Heart left ventricle (tissue), 16 donors: ENCODE measurements at regions not wholly inside any gene's neighbourhood (a gene's known extent, or its start where the extent isn't known, plus 50 kb on each side); places are given as distances from the start of the nearest gene placed in this dataset.
"Not testable (repeated sequence)": the region's sequence is repeated elsewhere in the genome, so short reads cannot be mapped to it uniquely, and the experiment has no call there.

Source experiments
- ATAC-seq, 4 donors: fragments of 200-7000 bp; cut with Tn5 transposase; one replicate each; pipeline ENCODE4 v1.9.1; 2020 to 2022; ENCODE audit warnings: moderate library complexity in 4 of 4, mild to moderate bottlenecking in 3 of 4, moderate number of reproducible peaks in 1 of 4
- DNase-seq, 5 donors: peaks; one replicate each; pipeline ENCODE4 v3.0.0-alpha.2; 2020
- H3K27ac ChIP-seq, 12 donors: fragments of 200-600 bp; sonication (generic) in 4 of 12; one replicate each; pipeline versions ENCODE4 v1.5.0 to v1.8.0; 2016 to 2022; ENCODE audit warnings: mild to moderate bottlenecking in 2 of 12
- H3K27me3 ChIP-seq, 9 donors: fragments of 200-600 bp; sonication (generic) in 2 of 9; one replicate each; pipeline versions ENCODE4 v1.5.1 to v1.8.0; 2016 to 2022; ENCODE audit warnings: mild to moderate bottlenecking in 3 of 9
- H3K36me3 ChIP-seq, 9 donors: fragments of 200-600 bp; sonication (generic) in 2 of 9; one replicate each; pipeline versions ENCODE4 v1.5.0 to v1.8.0; 2018 to 2022; ENCODE audit warnings: mild to moderate bottlenecking in 2 of 9
- H3K4me1 ChIP-seq, 12 donors: fragments of 200-600 bp; sonication (generic) in 4 of 12; one replicate each; pipeline versions ENCODE4 v1.5.0 to v1.8.0; 2016 to 2022; ENCODE audit warnings: mild to moderate bottlenecking in 3 of 12
- H3K4me3 ChIP-seq, 12 donors: fragments of 200-600 bp; sonication (generic) in 4 of 12; one replicate each; pipeline versions ENCODE4 v1.5.0 to v1.8.0; 2017 to 2022; ENCODE audit warnings: mild to moderate bottlenecking in 9 of 12, moderate library complexity in 4 of 12
- H3K9me3 ChIP-seq, 12 donors: fragments of 200-600 bp; sonication (generic) in 4 of 12; one replicate each; pipeline versions ENCODE4 v1.5.0 to v1.8.0; 2016 to 2022; ENCODE audit warnings: mild to moderate bottlenecking in 1 of 12
- WGBS, 4 donors: extraction: QIAGEN DNeasy Blood & Tissue Kit in 2 of 4; methylation state at CpG; one replicate each; pipeline versions ENCODE4 v1.1.5 to v1.1.7; 2013 to 2018; 5-methylcytosine and 5-hydroxymethylcytosine counted together
- intact Hi-C, 10 donors: fragments of 100-400 bp; cut with DNase I; formaldehyde crosslinking; loops; one replicate each; pipeline versions ENCODE4 v1.11.1 to v1.14.2; 2022
- donor health status: ischemic (EF 13 %, LVEDD 7.1; RV severe dilation, severe dysfunction).
- donor health status: healthy with polysubstance abuse.
- donor health status: DM: no; HTN: yes; CAD: no.
- donor health status: DM: no; HTN: no; CAD: no.
- donor health status: ischemic (EF 25% LVEDD 6.9; RV normal size, moderate dysfunction).
- donor health status: ischemic (EF 25% LVEDD 5.7; RV mildly dilated, moderate dysfunction).
- donor health status: healthy.
- donor health status: DM: yes; HTN: yes; CAD: no.
- donor health status: ischemic (EF 35%, LVEDD 5.7; RV mildly dilated, moderate dysfunction).
- donor health status: nonischemic (EF 11% LVEDD 7.7; RV severe dilation, severe dysfunction).
- donor health status: DM: yes; HTN: yes; CAD: no.
- donor health status: PGD.
- donor health status: ischemic (EF 29% LVEDD 5.4; RV normal size, mild dysfunction).
- donor health status: nonischemic (EF 23%, LVEDD 6.1; RV moderate dilation, normal function).

DNA sequence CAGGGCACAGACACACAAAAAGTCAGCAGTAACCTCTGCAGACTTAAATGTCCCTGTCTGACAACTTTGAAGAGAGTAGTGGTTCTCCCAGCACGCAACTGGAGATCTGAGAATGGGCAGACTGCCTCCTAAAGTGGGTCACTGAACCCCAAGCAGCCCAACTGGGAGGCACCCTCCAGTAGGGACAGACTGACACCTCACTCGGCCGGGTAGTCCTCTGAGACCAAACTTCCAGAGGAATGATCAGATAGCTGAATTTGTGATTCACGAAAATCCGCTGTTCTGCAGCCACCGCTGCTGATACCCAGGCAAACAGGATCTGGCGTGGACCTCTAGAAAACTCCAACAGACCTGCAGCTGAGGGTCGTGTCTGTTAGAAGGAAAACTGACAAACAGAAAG lies 2756.0 kb downstream of the RPIA start:
- H3K27me3 ChIP-seq = peaks cover 7 to 25% (median 13%) of the 10 kb centered on the region in 9 donors
- 84 to 86% (median 86%) methylated on average over 5 to 7 of the region's 8 CpGs for WGBS, 4 donors
- H3K36me3 ChIP-seq, H3K9me3 ChIP-seq, H3K4me1 ChIP-seq, ATAC-seq, H3K27ac ChIP-seq, intact Hi-C loops, H3K4me3 ChIP-seq: not testable (repeated sequence)
- peak in 1 of 5 donors; percentile 51 for DNase-seq

DNA sequence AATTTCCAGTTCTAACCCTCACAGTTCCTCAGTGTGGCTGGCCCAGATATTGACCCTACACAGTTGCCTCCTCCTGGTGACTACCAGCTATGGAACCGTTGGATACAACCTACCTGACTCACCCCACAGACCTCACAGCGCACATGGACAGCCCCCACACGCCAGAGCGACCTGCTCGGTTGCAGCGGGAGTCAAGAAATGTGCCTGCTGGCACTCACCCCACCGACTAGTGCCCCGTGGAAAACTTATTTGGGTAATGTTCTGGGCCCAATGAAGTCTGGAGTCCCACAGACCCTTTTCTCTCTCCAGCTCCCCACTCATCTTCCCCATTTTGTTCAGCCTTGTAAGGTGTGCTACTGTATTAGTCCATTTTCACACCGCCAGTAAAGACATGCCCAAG lies 2770.8 kb downstream of the RPIA start:
- ATAC-seq, H3K4me1 ChIP-seq, intact Hi-C loops, H3K9me3 ChIP-seq, H3K27ac ChIP-seq, H3K36me3 ChIP-seq, H3K4me3 ChIP-seq: not testable (repeated sequence)
- 70 to 74% (median 73%) methylated on average over 9 of the region's 9 CpGs for WGBS, 4 donors
- DNase-seq = peak in 1 of 5 donors; percentile 51
- peaks cover 0 to 16% (median 8%) of the 10 kb centered on the region in 9 donors for H3K27me3 ChIP-seq

DNA sequence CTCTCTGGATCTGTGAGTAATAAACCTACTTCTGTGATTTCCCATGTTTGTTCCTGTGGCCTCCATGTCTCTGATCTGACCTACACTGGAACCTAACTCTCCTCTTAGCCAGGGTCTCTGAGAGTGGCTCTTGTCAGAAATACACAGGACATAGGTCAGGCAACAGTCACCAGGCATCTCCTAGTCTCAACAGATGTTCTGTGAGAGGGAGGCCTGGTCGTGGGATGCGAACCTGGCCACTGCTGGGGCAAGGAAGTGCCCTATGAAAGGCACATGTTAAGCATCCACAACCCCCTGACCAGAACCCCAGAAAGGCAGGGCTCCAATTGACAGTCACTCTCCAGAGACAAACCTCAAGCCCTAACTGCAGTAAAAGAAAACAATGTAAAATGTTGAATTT lies 2771.5 kb downstream of the RPIA start:
- H3K27me3 ChIP-seq = peaks cover 0 to 23% (median 8%) of the 10 kb centered on the region in 9 donors
- ATAC-seq, H3K4me1 ChIP-seq, intact Hi-C loops, H3K27ac ChIP-seq, H3K4me3 ChIP-seq, H3K36me3 ChIP-seq, H3K9me3 ChIP-seq: not testable (repeated sequence)
- 68 to 100% (median 84%) methylated on average over 2 of the region's 2 CpGs for WGBS, 4 donors
- peak in 1 of 5 donors; percentile 55 for DNase-seq

DNA sequence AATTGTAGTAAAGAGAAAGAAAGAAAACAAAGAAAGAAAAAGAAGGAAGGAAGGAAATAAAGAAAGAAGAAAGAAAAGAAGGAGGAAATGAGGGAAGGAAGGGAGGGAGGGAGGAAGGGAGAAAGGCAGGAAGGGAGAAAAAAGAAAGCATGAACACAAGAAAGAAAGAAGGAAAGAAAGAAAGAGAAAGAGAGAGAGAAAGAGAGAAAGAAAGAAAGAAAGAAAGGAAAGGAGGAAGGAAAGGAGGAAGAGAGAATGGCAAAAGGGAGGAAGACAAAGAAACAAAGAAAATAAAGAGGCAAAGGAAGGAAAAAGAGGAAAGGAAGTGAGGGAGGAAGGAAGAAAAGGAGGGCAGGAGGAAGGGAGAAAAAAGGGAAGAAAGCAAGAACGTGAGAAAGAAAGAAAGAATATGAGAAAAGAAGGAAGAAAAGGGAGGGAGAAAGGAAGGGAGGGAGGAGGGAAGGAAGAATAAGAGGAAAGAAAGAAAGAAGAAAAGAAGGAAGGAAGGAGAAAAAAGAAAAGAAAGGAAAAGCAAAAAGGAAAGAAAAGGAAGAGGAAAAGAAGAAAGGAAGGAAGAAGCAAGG lies 2775.4 kb downstream of the RPIA start:
- peaks cover 0 to 33% (median 8%) of the 10 kb centered on the region in 9 donors for H3K27me3 ChIP-seq
- H3K4me1 ChIP-seq, H3K27ac ChIP-seq, H3K4me3 ChIP-seq, H3K36me3 ChIP-seq, ATAC-seq, H3K9me3 ChIP-seq, intact Hi-C loops, DNase-seq: not testable (repeated sequence)
- WGBS, 4 donors = 19 to 34% (median 26%) methylated on average over 1 of the region's 1 CpG

DNA sequence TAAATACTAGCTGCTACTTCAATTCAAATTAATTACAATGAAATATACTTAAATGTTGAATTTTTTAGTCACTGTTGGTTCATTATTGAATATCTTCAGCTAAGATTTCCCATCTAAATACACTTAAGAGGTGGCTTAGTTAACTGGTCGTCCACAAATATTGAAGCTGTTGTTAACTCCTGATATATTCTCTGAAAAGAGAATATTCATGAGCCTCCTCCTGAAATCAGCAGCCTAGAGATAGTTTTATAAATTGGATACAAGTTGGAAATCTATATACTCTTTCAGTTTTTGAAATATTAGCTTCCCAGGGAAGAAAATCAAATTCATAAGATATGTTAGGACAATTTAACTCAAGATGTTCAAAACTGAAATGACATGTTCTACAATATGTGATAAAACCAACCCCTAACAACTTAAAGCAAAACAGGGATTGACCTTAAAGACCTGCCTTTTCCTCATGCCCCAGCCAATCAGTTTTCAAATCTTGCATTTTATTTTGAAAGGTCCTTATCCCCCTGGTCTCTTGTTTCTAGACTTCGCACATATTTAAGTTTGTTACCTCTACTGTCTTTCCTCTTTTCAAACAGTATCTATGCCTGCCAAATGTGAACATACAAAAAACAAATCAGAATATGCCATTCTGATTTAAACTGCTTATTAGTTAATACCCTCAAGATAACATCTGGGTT lies 2784.9 kb downstream of the RPIA start:
- DNase-seq, H3K27ac ChIP-seq, H3K9me3 ChIP-seq, ATAC-seq, H3K4me3 ChIP-seq, intact Hi-C loops, H3K36me3 ChIP-seq: not testable (repeated sequence)
- peaks cover 0 to 27% (median 11%) of the 10 kb centered on the region in 12 donors for H3K4me1 ChIP-seq
- WGBS, 4 donors = 22 to 33% (median 28%) methylated on average over 2 of the region's 2 CpGs
- peaks cover 11 to 43% (median 24%) of the 10 kb centered on the region in 9 donors for H3K27me3 ChIP-seq

DNA sequence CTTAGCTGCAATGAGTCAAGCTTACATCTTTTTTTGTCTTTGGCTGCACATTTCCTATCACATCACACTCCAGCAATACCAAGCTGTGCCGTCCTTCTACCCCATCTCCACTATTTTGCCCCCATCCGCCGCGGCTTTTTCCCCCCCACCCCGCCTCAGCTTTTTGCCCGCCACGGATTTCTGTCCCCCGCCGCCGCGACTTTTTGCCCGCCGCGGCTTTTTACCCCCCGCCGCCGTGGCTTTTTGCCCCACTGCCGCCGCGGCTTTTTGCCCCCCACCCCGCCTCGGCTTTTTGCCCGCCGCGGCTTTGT lies 2785.4 kb downstream of the RPIA start:
- intact Hi-C loops, H3K36me3 ChIP-seq, ATAC-seq, H3K27ac ChIP-seq, H3K9me3 ChIP-seq: not testable (repeated sequence)
- DNase-seq = peak in 1 of 5 donors; percentile 28
- H3K4me3 ChIP-seq = peak overlapping the region in 1 of 12 donors; percentile 50
- H3K27me3 ChIP-seq = peaks cover 11 to 46% (median 25%) of the 10 kb centered on the region in 9 donors
- 4 to 10% (median 4%) methylated on average over 20 to 24 of the region's 25 CpGs for WGBS, 4 donors
- H3K4me1 ChIP-seq = peaks cover 0 to 27% (median 11%) of the 10 kb centered on the region in 12 donors

DNA sequence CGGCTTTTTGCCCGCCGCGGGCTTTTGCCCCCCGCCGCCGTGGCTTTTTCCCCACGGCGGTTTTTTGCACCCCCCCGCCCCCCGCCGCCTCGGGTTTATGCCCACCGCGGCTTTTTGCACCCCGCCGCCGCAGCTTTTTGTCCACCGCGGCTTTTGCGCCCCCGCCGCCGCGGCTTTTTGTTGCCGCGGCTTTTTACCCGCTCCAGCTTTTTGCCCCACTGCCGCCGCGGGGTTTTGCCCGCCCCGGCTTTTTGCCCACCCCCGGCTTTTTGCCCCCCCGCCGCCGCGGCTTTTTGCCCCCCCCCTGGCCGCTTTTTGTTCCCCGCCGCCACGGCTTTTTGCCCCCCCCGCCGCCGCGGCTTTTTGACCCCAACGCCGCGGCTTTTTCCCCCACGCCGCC lies 2785.8 kb downstream of the RPIA start:
- ATAC-seq, H3K9me3 ChIP-seq, intact Hi-C loops, H3K27ac ChIP-seq, H3K36me3 ChIP-seq: not testable (repeated sequence)
- peak in 2 of 5 donors; percentile 23 to 55 for DNase-seq
- Histone ChIP-seq H3K27me3 (peaks cover 11 to 45% (median 25%) of the 10 kb centered on the region in 9 donors), H3K4me1 (peaks cover 0 to 27% (median 11%) of the 10 kb centered on the region in 12 donors), H3K4me3 (peak overlapping the region; percentile 6 to 53 (median 46))
- 3 to 6% (median 4%) methylated on average over 38 to 51 of the region's 51 CpGs for WGBS, 4 donors
